Ishikawa (cell line): ENCODE measurements at regions not wholly inside any gene's neighbourhood (a gene's known extent, or its start where the extent isn't known, plus 50 kb on each side); places are given as distances from the start of the nearest gene placed in this dataset.

Experiments used
- CEBPB ChIP-seq: IDR thresholded peaks from 2 replicates; pipeline ENCODE4 v1.6.1; 2012
- CREB1 ChIP-seq: IDR thresholded peaks from 2 replicates; pipeline ENCODE4 v1.6.1; 2012; ENCODE audit warnings: low read depth
- EGR1 ChIP-seq: IDR thresholded peaks from 2 replicates; pipeline ENCODE4 v1.6.1; 2012
- EP300 ChIP-seq: IDR thresholded peaks from 2 replicates; pipeline ENCODE4 v1.6.1; 2012; ENCODE audit warnings: borderline replicate concordance
- FOXM1 ChIP-seq: IDR thresholded peaks from 2 replicates; pipeline ENCODE4 v1.6.1; 2012; ENCODE audit warnings: low read depth, borderline replicate concordance
- MAX ChIP-seq: IDR thresholded peaks from 2 replicates; pipeline ENCODE4 v1.6.1; 2012
- NFIC ChIP-seq: IDR thresholded peaks from 2 replicates; pipeline ENCODE4 v1.6.1; 2012
- RAD21 ChIP-seq: IDR thresholded peaks from 2 replicates; pipeline ENCODE4 v1.6.1; 2012; ENCODE audit warnings: low read depth
- REST ChIP-seq: IDR thresholded peaks from 2 replicates; pipeline ENCODE4 v1.6.1; 2012; ENCODE audit warnings: low read depth, mild to moderate bottlenecking
- TAF1 ChIP-seq: IDR thresholded peaks from 2 replicates; pipeline ENCODE4 v1.6.1; 2012; ENCODE audit warnings: low read depth, mild to moderate bottlenecking
- TCF12 ChIP-seq: IDR thresholded peaks from 2 replicates; pipeline ENCODE4 v1.6.1; 2012; ENCODE audit warnings: low read depth
- TEAD4 ChIP-seq: IDR thresholded peaks from 2 replicates; pipeline ENCODE4 v1.6.1; 2012
- USF1 ChIP-seq: IDR thresholded peaks from 2 replicates; pipeline ENCODE4 v1.6.1; 2012
- YY1 ChIP-seq: IDR thresholded peaks from 2 replicates; pipeline ENCODE4 v1.6.1; 2012; ENCODE audit warnings: low read depth
- ZBTB7A ChIP-seq: IDR thresholded peaks from 2 replicates; pipeline ENCODE4 v1.6.1; 2012; ENCODE audit warnings: low read depth

- TF ChIP-seq USF1 (no peak), TAF1 (no peak), TCF12 (no peak), ZBTB7A (no peak), MAX (no peak), CREB1 (no peak), FOXM1 (no peak), TEAD4 (no peak), REST (no peak), NFIC (no peak), EP300 (no peak), RAD21 (no peak), EGR1 (no peak), CEBPB (no peak), YY1 (no peak)
Observed at GRCh38 chr20:22232923-22233322, 351.4 kb downstream of the FOXA2 start.

- TF ChIP-seq TAF1: no peak
- no peak for TF ChIP-seq CREB1
- TF ChIP-seq FOXM1: no peak
- no peak for TF ChIP-seq ZBTB7A
- TF ChIP-seq NFIC: no peak
- TF ChIP-seq EGR1: no peak
- TF ChIP-seq YY1: no peak
- TF ChIP-seq TEAD4: no peak
- TF ChIP-seq EP300: no peak
- no peak for TF ChIP-seq CEBPB
- no peak for TF ChIP-seq USF1
- TF ChIP-seq REST: no peak
- no peak for TF ChIP-seq MAX
- no peak for TF ChIP-seq TCF12
- no peak for TF ChIP-seq RAD21
Observed at GRCh38 chr20:22232473-22232872, 351.9 kb downstream of the FOXA2 start.

GRCh38 chr20:22226849-22227700, 357.3 kb downstream of the FOXA2 start:
- TF ChIP-seq EGR1 (no peak), TEAD4 (no peak), TAF1 (no peak), REST (no peak), NFIC (no peak), ZBTB7A (no peak), TCF12 (no peak), MAX (no peak), YY1 (no peak), CEBPB (no peak), CREB1 (no peak), EP300 (no peak), RAD21 (no peak), FOXM1 (no peak)

- TF ChIP-seq EP300 (no peak), RAD21 (no peak), ZBTB7A (no peak), NFIC (no peak), CREB1 (no peak), TCF12 (no peak), USF1 (no peak), YY1 (no peak)
Observed at GRCh38 chr20:22223236-22223635, 361.1 kb downstream of the FOXA2 start.
